Vagina (tissue), 2 donors: ENCODE measurements at regions not wholly inside any gene's neighbourhood (a gene's known extent, or its start where the extent isn't known, plus 50 kb on each side); places are given as distances from the start of the nearest gene placed in this dataset.
"Not testable (repeated sequence)": the region's sequence is repeated elsewhere in the genome, so short reads cannot be mapped to it uniquely, and the experiment has no call there.

Source experiments
- DNase-seq, 2 donors: peaks; one replicate each; pipeline ENCODE4 v3.0.0-alpha.2; 2017; ENCODE audit errors: extremely low spot score in 2 of 2
- H3K27ac ChIP-seq: fragments of 200-600 bp; sonication (generic); one replicate; pipeline ENCODE4 v1.5.1; 2019
- H3K27me3 ChIP-seq: fragments of 200-600 bp; sonication (generic); one replicate; pipeline ENCODE4 v1.5.1; 2019
- H3K36me3 ChIP-seq, 2 donors: fragments of 200-600 bp; sonication (generic); one replicate each; pipeline ENCODE4 v1.5.1; 2017 to 2019
- H3K4me1 ChIP-seq: fragments of 200-600 bp; sonication (generic); one replicate; pipeline ENCODE4 v1.5.1; 2019
- H3K4me3 ChIP-seq, 2 donors: fragments of 200-600 bp; sonication (generic); 1 replicate in 1 of 2; 2 replicates in 1 of 2; pipeline ENCODE4 v1.5.1; 2016 to 2019
- H3K9me3 ChIP-seq: fragments of 200-600 bp; sonication (generic); one replicate; pipeline ENCODE4 v1.5.1; 2019
- CTCF ChIP-seq, 3 experiments: fragments of 450-650 bp in 2 of 3; fragments of 200-600 bp in 1 of 3; sonication (generic) in 1 of 3; IDR thresholded peaks; one replicate each; pipeline ENCODE4 v1.5.1; 2017 to 2019; ENCODE audit warnings: antibody characterized with exemption in 3 of 3, mild to moderate bottlenecking in 2 of 3, moderate library complexity in 2 of 3
- POLR2A ChIP-seq, 2 donors: fragments of 450-650 bp; IDR thresholded peaks; one replicate each; pipeline ENCODE4 v1.6.1; 2017; ENCODE audit warnings: antibody characterized with exemption in 2 of 2, mild to moderate bottlenecking in 2 of 2, moderate library complexity in 2 of 2
- POLR2AphosphoS5 ChIP-seq, 2 donors: sonication (generic); formaldehyde crosslinking; IDR thresholded peaks; one replicate each; pipeline ENCODE4 v1.9.0; 2017; ENCODE audit warnings: antibody characterized with exemption in 2 of 2, mild to moderate bottlenecking in 2 of 2, low read depth in 1 of 2; ENCODE audit not compliant: insufficient read depth in 1 of 2
- intact Hi-C: fragments of 100-400 bp; cut with DNase I; formaldehyde crosslinking; loops from one replicate; pipeline ENCODE4 v1.15.1; 2023

- H3K27ac ChIP-seq = no peak overlapping the region
- H3K4me3 ChIP-seq = no peak overlapping the region
- DNase-seq = no peak
- no peaks in the 10 kb centered on the region for H3K27me3 ChIP-seq
- no peaks in the 10 kb centered on the region for H3K4me1 ChIP-seq
- H3K9me3 ChIP-seq = no peaks in the 10 kb centered on the region
- intact Hi-C loops = no loop called here
- no peak for TF ChIP-seq CTCF (IDR thresholded peaks at IDR 0.05)
- TF ChIP-seq POLR2AphosphoS5 (IDR thresholded peaks at IDR 0.05; ENCODE audit: insufficient read depth in 1 of 2, low read depth in 1 of 2) = no peak
- TF ChIP-seq POLR2A (IDR thresholded peaks at IDR 0.05) = no peak
- H3K36me3 ChIP-seq = no peaks in the 10 kb centered on the region
These were observed 221.8 kb downstream of the FRK start for GRCh38 chr6:115838763-115839401.

GRCh38 chr6:115838216-115838615 is 222.5 kb downstream of the FRK start:
- Histone ChIP-seq H3K27me3 (no peaks in the 10 kb centered on the region), H3K9me3 (no peaks in the 10 kb centered on the region), H3K4me1 (no peaks in the 10 kb centered on the region), H3K36me3 (no peaks in the 10 kb centered on the region), H3K27ac (no peak overlapping the region), H3K4me3 (no peak overlapping the region)
- TF ChIP-seq POLR2A (IDR thresholded peaks at IDR 0.05) = no peak
- TF ChIP-seq POLR2AphosphoS5 (IDR thresholded peaks at IDR 0.05; ENCODE audit: insufficient read depth in 1 of 2, low read depth in 1 of 2) = no peak
- no peak for TF ChIP-seq CTCF (IDR thresholded peaks at IDR 0.05)
- no peak for DNase-seq
- intact Hi-C loops = no loop called here

- H3K27ac ChIP-seq, H3K4me1 ChIP-seq, intact Hi-C loops, H3K36me3 ChIP-seq, H3K9me3 ChIP-seq, H3K4me3 ChIP-seq, DNase-seq, H3K27me3 ChIP-seq: not testable (repeated sequence)
These were observed 224.3 kb downstream of the FRK start for GRCh38 chr6:115836374-115836773.

GRCh38 chr6:115835314-115835713 is 225.4 kb downstream of the FRK start:
- no peak for DNase-seq
- Histone ChIP-seq H3K36me3 (no peaks in the 10 kb centered on the region), H3K4me3 (no peak overlapping the region), H3K9me3 (no peaks in the 10 kb centered on the region), H3K4me1 (no peaks in the 10 kb centered on the region), H3K27me3 (no peaks in the 10 kb centered on the region), H3K27ac (no peak overlapping the region)
- intact Hi-C loops = no loop called here
- no peak for TF ChIP-seq CTCF (IDR thresholded peaks at IDR 0.05)
- no peak for TF ChIP-seq POLR2A (IDR thresholded peaks at IDR 0.05)
- TF ChIP-seq POLR2AphosphoS5 (IDR thresholded peaks at IDR 0.05; ENCODE audit: insufficient read depth in 1 of 2, low read depth in 1 of 2) = no peak

- H3K4me1 ChIP-seq, H3K27ac ChIP-seq, H3K4me3 ChIP-seq, DNase-seq, H3K36me3 ChIP-seq, H3K9me3 ChIP-seq, H3K27me3 ChIP-seq, intact Hi-C loops: not testable (repeated sequence)
These were observed 226.1 kb downstream of the FRK start for GRCh38 chr6:115834542-115834941.

- no peak for DNase-seq
These were observed 227.9 kb downstream of the FRK start for GRCh38 chr6:115832786-115833185.

More at GRCh38 chr6:115832786-115833185, 227.9 kb downstream of the FRK start:
- intact Hi-C loops = no loop called here
- no peak overlapping the region for H3K4me3 ChIP-seq
- TF ChIP-seq POLR2AphosphoS5 (IDR thresholded peaks at IDR 0.05; ENCODE audit: insufficient read depth in 1 of 2, low read depth in 1 of 2) (no peak), CTCF (IDR thresholded peaks at IDR 0.05) (no peak), POLR2A (IDR thresholded peaks at IDR 0.05) (no peak)
- no peaks in the 10 kb centered on the region for H3K9me3 ChIP-seq
- no peaks in the 10 kb centered on the region for H3K36me3 ChIP-seq
- H3K27ac ChIP-seq = no peak overlapping the region
- H3K4me1 ChIP-seq = no peaks in the 10 kb centered on the region
- no peaks in the 10 kb centered on the region for H3K27me3 ChIP-seq
